ENCODE measurements at regions not wholly inside any gene's neighbourhood (a gene's known extent, or its start where the extent isn't known, plus 50 kb on each side); places are given as distances from the start of the nearest gene placed in this dataset.

- Histone ChIP-seq H3K4me1 (ENCODE audit: insufficient read depth, low read length, poor library complexity, severe bottlenecking) (no peaks in the 10 kb centered on the region), H3K27ac (ENCODE audit: low read depth, low read length, poor library complexity, severe bottlenecking) (no peak overlapping the region), H3K36me3 (ENCODE audit: insufficient read depth, low read length, poor library complexity, severe bottlenecking) (no peaks in the 10 kb centered on the region), H3K27me3 (replicated peaks; ENCODE audit: insufficient read depth, low read depth, low read length, poor library complexity) (no peaks in the 10 kb centered on the region), H3K9me3 (ENCODE audit: low read depth, low read length, poor library complexity, severe bottlenecking) (no peaks in the 10 kb centered on the region), H3K4me3 (ENCODE audit: low read depth, low read length, poor library complexity, severe bottlenecking) (no peak overlapping the region)
- intact Hi-C loops (cut with micrococcal nuclease; ENCODE audit: unreplicated experiment): no loop called here
- BruUV-seq (replicated peaks): no TSS peak
- ChIA-PET POLR2A (ENCODE audit: low non-redundant PET) (no interaction called here), CTCF (no interaction called here)
- TF ChIP-seq CTCF (conservative IDR thresholded peaks at IDR 0.05; ENCODE audit: low read depth, low read length) (no peak), EZH2 (IDR thresholded peaks at IDR 0.05; ENCODE audit: borderline replicate concordance, low read depth, low read length, poor library complexity, severe bottlenecking) (no peak)
- no peak for DNase-seq (ENCODE audit: low spot score)
These were observed 1044.8 kb upstream of the ADGRL2 start for GRCh38 chr1:80755944-80756343.

- intact Hi-C loops (cut with micrococcal nuclease; ENCODE audit: unreplicated experiment): no loop called here
- DNase-seq (ENCODE audit: low spot score): no peak
- H3K4me1 ChIP-seq (ENCODE audit: insufficient read depth, low read length, poor library complexity, severe bottlenecking): no peaks in the 10 kb centered on the region
- H3K36me3 ChIP-seq (ENCODE audit: insufficient read depth, low read length, poor library complexity, severe bottlenecking): no peaks in the 10 kb centered on the region
- no TSS peak for BruUV-seq (replicated peaks)
- H3K9me3 ChIP-seq (ENCODE audit: low read depth, low read length, poor library complexity, severe bottlenecking): no peaks in the 10 kb centered on the region
- TF ChIP-seq CTCF (conservative IDR thresholded peaks at IDR 0.05; ENCODE audit: low read depth, low read length): no peak
- TF ChIP-seq EZH2 (IDR thresholded peaks at IDR 0.05; ENCODE audit: borderline replicate concordance, low read depth, low read length, poor library complexity, severe bottlenecking): no peak
- no peak overlapping the region for H3K4me3 ChIP-seq (ENCODE audit: low read depth, low read length, poor library complexity, severe bottlenecking)
- ChIA-PET POLR2A (ENCODE audit: low non-redundant PET) (no interaction called here), CTCF (no interaction called here)
- no peak overlapping the region for H3K27ac ChIP-seq (ENCODE audit: low read depth, low read length, poor library complexity, severe bottlenecking)
- H3K27me3 ChIP-seq (replicated peaks; ENCODE audit: insufficient read depth, low read depth, low read length, poor library complexity): no peaks in the 10 kb centered on the region
These were observed 1049.5 kb upstream of the ADGRL2 start for GRCh38 chr1:80751204-80751603.

DNA sequence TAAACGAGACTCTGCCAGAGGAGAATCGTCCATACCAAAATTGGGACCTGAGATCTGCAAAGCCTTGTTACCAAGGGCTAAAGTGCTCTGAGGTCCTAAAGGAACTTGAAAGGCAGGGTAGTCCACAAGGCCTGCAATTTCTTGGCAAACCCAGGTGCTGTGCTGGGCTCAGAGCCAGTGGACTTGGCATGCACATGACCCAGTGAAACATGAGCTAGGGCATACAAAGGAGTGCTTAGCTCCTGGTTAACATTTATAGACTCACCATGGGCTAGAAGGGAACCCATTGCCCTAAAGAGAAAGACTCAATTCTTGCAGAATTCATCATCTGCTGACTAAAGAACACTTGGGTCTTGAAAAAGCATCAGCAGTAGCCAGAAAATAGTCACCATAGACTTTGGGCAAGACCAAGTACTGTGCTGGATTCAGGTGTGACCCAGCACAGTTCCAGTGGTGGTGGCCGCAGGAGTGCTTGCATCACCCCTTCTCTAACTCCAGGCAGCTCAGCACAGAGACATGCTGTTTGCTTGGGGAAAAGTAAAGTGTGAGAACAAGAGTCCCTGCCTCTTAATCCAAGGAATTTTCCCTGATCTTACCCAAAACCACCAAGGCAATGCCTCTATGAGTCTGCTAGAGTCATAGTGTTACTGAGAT is 1069.4 kb upstream of the ADGRL2 start:
- Histone ChIP-seq H3K4me3 (ENCODE audit: low read depth, low read length, poor library complexity, severe bottlenecking) (no peak overlapping the region), H3K36me3 (ENCODE audit: insufficient read depth, low read length, poor library complexity, severe bottlenecking) (no peaks in the 10 kb centered on the region), H3K4me1 (ENCODE audit: insufficient read depth, low read length, poor library complexity, severe bottlenecking) (no peaks in the 10 kb centered on the region), H3K9me3 (ENCODE audit: low read depth, low read length, poor library complexity, severe bottlenecking) (no peaks in the 10 kb centered on the region), H3K27me3 (replicated peaks; ENCODE audit: insufficient read depth, low read depth, low read length, poor library complexity) (no peaks in the 10 kb centered on the region), H3K27ac (ENCODE audit: low read depth, low read length, poor library complexity, severe bottlenecking) (no peak overlapping the region)
- POLR2A ChIA-PET (ENCODE audit: low non-redundant PET): no interaction called here
- intact Hi-C loops (cut with micrococcal nuclease; ENCODE audit: unreplicated experiment): no loop called here
- CTCF ChIA-PET: no interaction called here
- BruUV-seq (replicated peaks): no TSS peak
- TF ChIP-seq EZH2 (IDR thresholded peaks at IDR 0.05; ENCODE audit: borderline replicate concordance, low read depth, low read length, poor library complexity, severe bottlenecking) (no peak), CTCF (conservative IDR thresholded peaks at IDR 0.05; ENCODE audit: low read depth, low read length) (no peak)
- DNase-seq (ENCODE audit: low spot score): no peak

All from A673 (cell line).